SU-DHL-6 (cell line): ENCODE measurements at regions not wholly inside any gene's neighbourhood (a gene's known extent, or its start where the extent isn't known, plus 50 kb on each side); places are given as distances from the start of the nearest gene placed in this dataset.

ENCODE experiments used
- EZH2phosphoT487 ChIP-seq: fragments of 200-600 bp; sonication (generic), shearing (Covaris generic); conservative IDR thresholded peaks from 2 replicates; pipeline ENCODE4 v1.6.1; 2018; ENCODE audit warnings: mild to moderate bottlenecking, antibody characterized with exemption, low read length, moderate library complexity, mixed read lengths
- TF ChIP-seq, protein P1 (sequence below): fragments of 200-600 bp; sonication (generic); IDR thresholded peaks from one replicate; pipeline ENCODE4 v1.5.1; 2017; ENCODE audit warnings: antibody characterized with exemption, mild to moderate bottlenecking, low read length, moderate library complexity; ENCODE audit not compliant: insufficient read depth, poor library complexity, severe bottlenecking

- TF ChIP-seq, protein P1, sequence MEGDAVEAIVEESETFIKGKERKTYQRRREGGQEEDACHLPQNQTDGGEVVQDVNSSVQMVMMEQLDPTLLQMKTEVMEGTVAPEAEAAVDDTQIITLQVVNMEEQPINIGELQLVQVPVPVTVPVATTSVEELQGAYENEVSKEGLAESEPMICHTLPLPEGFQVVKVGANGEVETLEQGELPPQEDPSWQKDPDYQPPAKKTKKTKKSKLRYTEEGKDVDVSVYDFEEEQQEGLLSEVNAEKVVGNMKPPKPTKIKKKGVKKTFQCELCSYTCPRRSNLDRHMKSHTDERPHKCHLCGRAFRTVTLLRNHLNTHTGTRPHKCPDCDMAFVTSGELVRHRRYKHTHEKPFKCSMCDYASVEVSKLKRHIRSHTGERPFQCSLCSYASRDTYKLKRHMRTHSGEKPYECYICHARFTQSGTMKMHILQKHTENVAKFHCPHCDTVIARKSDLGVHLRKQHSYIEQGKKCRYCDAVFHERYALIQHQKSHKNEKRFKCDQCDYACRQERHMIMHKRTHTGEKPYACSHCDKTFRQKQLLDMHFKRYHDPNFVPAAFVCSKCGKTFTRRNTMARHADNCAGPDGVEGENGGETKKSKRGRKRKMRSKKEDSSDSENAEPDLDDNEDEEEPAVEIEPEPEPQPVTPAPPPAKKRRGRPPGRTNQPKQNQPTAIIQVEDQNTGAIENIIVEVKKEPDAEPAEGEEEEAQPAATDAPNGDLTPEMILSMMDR: no peak
- TF ChIP-seq EZH2phosphoT487: no peak
These were observed 54.6 kb upstream of the CHST9 start for GRCh38 chr18:27239669-27240068.
